ENCODE measurements at regions not wholly inside any gene's neighbourhood (a gene's known extent, or its start where the extent isn't known, plus 50 kb on each side); places are given as distances from the start of the nearest gene placed in this dataset.

GRCh38 chr17:63019138-63019873 is 53.3 kb downstream of the TANC2 start:
- intact Hi-C loops (cut with DNase I) = no loop called here
- no peaks in the 10 kb centered on the region for H3K36me3 ChIP-seq (ENCODE audit: control insufficient read depth in 2 of 3, insufficient read depth in 3 of 3, low read length in 3 of 3)
- no peak for FAIRE-seq

GRCh38 chr17:63022567-63022966 is 56.5 kb downstream of the TANC2 start:
- Histone ChIP-seq H3K9me3 (ENCODE audit: control insufficient read depth in 2 of 3, insufficient read depth in 1 of 3, low read length in 3 of 3) (no peaks in the 10 kb centered on the region), H3K9ac (ENCODE audit: low read length in 3 of 3) (no peak overlapping the region), H3K36me3 (ENCODE audit: control insufficient read depth in 2 of 3, insufficient read depth in 3 of 3, low read length in 3 of 3) (no peaks in the 10 kb centered on the region), H3K4me1 (ENCODE audit: control insufficient read depth in 2 of 3, insufficient read depth in 2 of 3, low read depth in 1 of 3, low read length in 3 of 3) (no peaks in the 10 kb centered on the region), H3K27me3 (ENCODE audit: control insufficient read depth, insufficient read depth, low read length) (no peaks in the 10 kb centered on the region), H3K27ac (ENCODE audit: low read depth in 2 of 2, low read length in 2 of 2) (no peak overlapping the region), H3K4me3 (ENCODE audit: low read length in 3 of 3) (no peak overlapping the region)
- intact Hi-C loops (cut with DNase I) = no loop called here
- FAIRE-seq (no peak), DNase-seq (no peak)
- no peak for TF ChIP-seq CTCF (IDR thresholded peaks at IDR 0.05; ENCODE audit: borderline replicate concordance, extremely low read depth, insufficient read depth)

More at GRCh38 chr17:63019138-63019873, 53.3 kb downstream of the TANC2 start:
- Histone ChIP-seq H3K4me3 (ENCODE audit: low read length in 3 of 3) (no peak overlapping the region), H3K27ac (ENCODE audit: low read depth in 2 of 2, low read length in 2 of 2) (no peak overlapping the region), H3K9me3 (ENCODE audit: control insufficient read depth in 2 of 3, insufficient read depth in 1 of 3, low read length in 3 of 3) (no peaks in the 10 kb centered on the region), H3K27me3 (ENCODE audit: control insufficient read depth, insufficient read depth, low read length) (no peaks in the 10 kb centered on the region), H3K4me1 (ENCODE audit: control insufficient read depth in 2 of 3, insufficient read depth in 2 of 3, low read depth in 1 of 3, low read length in 3 of 3) (no peaks in the 10 kb centered on the region), H3K9ac (ENCODE audit: low read length in 3 of 3) (no peak overlapping the region)
- no peak for DNase-seq
- TF ChIP-seq CTCF (IDR thresholded peaks at IDR 0.05; ENCODE audit: borderline replicate concordance, extremely low read depth, insufficient read depth) = no peak

GRCh38 chr17:63023049-63023448 is 57.0 kb downstream of the TANC2 start:
- Histone ChIP-seq H3K4me3 (ENCODE audit: low read length in 3 of 3) (no peak overlapping the region), H3K9me3 (ENCODE audit: control insufficient read depth in 2 of 3, insufficient read depth in 1 of 3, low read length in 3 of 3) (no peaks in the 10 kb centered on the region), H3K36me3 (ENCODE audit: control insufficient read depth in 2 of 3, insufficient read depth in 3 of 3, low read length in 3 of 3) (no peaks in the 10 kb centered on the region), H3K27me3 (ENCODE audit: control insufficient read depth, insufficient read depth, low read length) (no peaks in the 10 kb centered on the region), H3K4me1 (ENCODE audit: control insufficient read depth in 2 of 3, insufficient read depth in 2 of 3, low read depth in 1 of 3, low read length in 3 of 3) (no peaks in the 10 kb centered on the region), H3K9ac (ENCODE audit: low read length in 3 of 3) (no peak overlapping the region), H3K27ac (ENCODE audit: low read depth in 2 of 2, low read length in 2 of 2) (no peak overlapping the region)
- FAIRE-seq (no peak), DNase-seq (no peak)
- TF ChIP-seq CTCF (IDR thresholded peaks at IDR 0.05; ENCODE audit: borderline replicate concordance, extremely low read depth, insufficient read depth) = no peak
- intact Hi-C loops (cut with DNase I) = no loop called here

GRCh38 chr17:63024201-63024600 is 58.2 kb downstream of the TANC2 start:
- intact Hi-C loops (cut with DNase I) = no loop called here
- FAIRE-seq (no peak), DNase-seq (no peak)
- no peak for TF ChIP-seq CTCF (IDR thresholded peaks at IDR 0.05; ENCODE audit: borderline replicate concordance, extremely low read depth, insufficient read depth)
- Histone ChIP-seq H3K27ac (ENCODE audit: low read depth in 2 of 2, low read length in 2 of 2) (no peak overlapping the region), H3K36me3 (ENCODE audit: control insufficient read depth in 2 of 3, insufficient read depth in 3 of 3, low read length in 3 of 3) (no peaks in the 10 kb centered on the region), H3K9ac (ENCODE audit: low read length in 3 of 3) (no peak overlapping the region), H3K4me1 (ENCODE audit: control insufficient read depth in 2 of 3, insufficient read depth in 2 of 3, low read depth in 1 of 3, low read length in 3 of 3) (no peaks in the 10 kb centered on the region), H3K27me3 (ENCODE audit: control insufficient read depth, insufficient read depth, low read length) (no peaks in the 10 kb centered on the region), H3K4me3 (ENCODE audit: low read length in 3 of 3) (no peak overlapping the region), H3K9me3 (ENCODE audit: control insufficient read depth in 2 of 3, insufficient read depth in 1 of 3, low read length in 3 of 3) (no peaks in the 10 kb centered on the region)

Measured in kidney (tissue), 13 donors.